SK-N-SH treated with all-trans-retinoic acid at 6 μM for 48 hours (cell line): ENCODE measurements at regions not wholly inside any gene's neighbourhood (a gene's known extent, or its start where the extent isn't known, plus 50 kb on each side); places are given as distances from the start of the nearest gene placed in this dataset.

Experiments used
- ATAC-seq: fragments of 200-7000 bp; cut with Tn5 transposase; 3 replicates; pipeline ENCODE4 v1.9.1; 2020; ENCODE audit warnings: mild to moderate bottlenecking, moderate library complexity
- ARNTL ChIP-seq: fragments of 450-650 bp; formaldehyde crosslinking; IDR thresholded peaks from 2 replicates; pipeline ENCODE4 v1.5.0; 2020; ENCODE audit warnings: low read depth, mild to moderate bottlenecking, moderate library complexity, borderline replicate concordance
- BACH2 ChIP-seq: fragments of 250-450 bp; sonication (Bioruptor Pico); IDR thresholded peaks from 2 replicates; pipeline ENCODE4 v1.9.0; 2021; ENCODE audit warnings: mild to moderate bottlenecking, borderline replicate concordance
- CREB5 ChIP-seq: fragments of 250-450 bp; sonication (Bioruptor Pico); IDR thresholded peaks from 2 replicates; pipeline ENCODE4 v1.5.1; 2020; ENCODE audit warnings: low read depth, mild to moderate bottlenecking, moderate library complexity
- CSDC2 ChIP-seq: fragments of 250-450 bp; sonication (Bioruptor Pico); IDR thresholded peaks from 2 replicates; pipeline ENCODE4 v1.5.0; 2020; ENCODE audit warnings: mild to moderate bottlenecking, moderate library complexity
- ESRRG ChIP-seq: fragments of 250-450 bp; sonication (Bioruptor Pico); IDR thresholded peaks from 2 replicates; pipeline ENCODE4 v1.6.1; 2021; ENCODE audit warnings: mild to moderate bottlenecking
- GLIS3 ChIP-seq: fragments of 250-450 bp; sonication (Bioruptor Pico); IDR thresholded peaks from 2 replicates; pipeline ENCODE4 v1.5.0; 2020; ENCODE audit warnings: mild to moderate bottlenecking, moderate library complexity
- ISL1 ChIP-seq: fragments of 250-450 bp; sonication (Bioruptor Pico); IDR thresholded peaks from 2 replicates; pipeline ENCODE4 v2.1.2; 2022; ENCODE audit warnings: mild to moderate bottlenecking, moderate library complexity
- OSR1 ChIP-seq: fragments of 250-450 bp; sonication (Bioruptor Pico); IDR thresholded peaks from 2 replicates; pipeline ENCODE4 v1.8.0; 2022; ENCODE audit warnings: moderate library complexity, mild to moderate bottlenecking, inconsistent platforms
- PATZ1 ChIP-seq: fragments of 250-450 bp; sonication (Bioruptor Pico); IDR thresholded peaks from 2 replicates; pipeline ENCODE4 v1.8.0; 2020; ENCODE audit warnings: mild to moderate bottlenecking, moderate library complexity, borderline replicate concordance
- PPARA ChIP-seq: fragments of 250-450 bp; sonication (Bioruptor Pico); IDR thresholded peaks from 2 replicates; pipeline ENCODE4 v1.5.0; 2020; ENCODE audit warnings: mild to moderate bottlenecking, borderline replicate concordance
- RARB ChIP-seq: fragments of 250-450 bp; sonication (Bioruptor Pico); IDR thresholded peaks from 2 replicates; pipeline ENCODE4 v1.8.0; 2021; ENCODE audit warnings: mild to moderate bottlenecking, moderate library complexity
- SNAI2 ChIP-seq: fragments of 250-450 bp; sonication (Bioruptor Pico); IDR thresholded peaks from 2 replicates; pipeline ENCODE4 v1.5.0; 2020; ENCODE audit warnings: mild to moderate bottlenecking, moderate library complexity
- TCF4 ChIP-seq: fragments of 250-450 bp; sonication (Bioruptor Pico); IDR thresholded peaks from 2 replicates; pipeline ENCODE4 v1.8.0; 2021; ENCODE audit warnings: mild to moderate bottlenecking, moderate library complexity, borderline replicate concordance
- TOX ChIP-seq: fragments of 250-450 bp; sonication (Bioruptor Pico); IDR thresholded peaks from 2 replicates; pipeline ENCODE4 v1.8.0; 2021; ENCODE audit warnings: mild to moderate bottlenecking, moderate library complexity, borderline replicate concordance
- ZC3H10 ChIP-seq: fragments of 250-450 bp; sonication (Bioruptor Pico); IDR thresholded peaks from 2 replicates; pipeline ENCODE4 v1.5.1; 2021; ENCODE audit warnings: mild to moderate bottlenecking, moderate library complexity
- ZFP3 ChIP-seq: fragments of 250-450 bp; sonication (Bioruptor Pico); IDR thresholded peaks from 2 replicates; pipeline ENCODE4 v1.5.0; 2020; ENCODE audit warnings: mild to moderate bottlenecking, moderate library complexity
- ZFP30 ChIP-seq: fragments of 450-650 bp; formaldehyde crosslinking; IDR thresholded peaks from 2 replicates; pipeline ENCODE4 v1.5.0; 2022; ENCODE audit warnings: mild to moderate bottlenecking, moderate library complexity
- ZNF565 ChIP-seq: fragments of 450-650 bp; formaldehyde crosslinking; conservative IDR thresholded peaks from 2 replicates; pipeline ENCODE4 v1.5.0; 2020; ENCODE audit warnings: low read depth, mild to moderate bottlenecking, moderate library complexity
- ZNF70 ChIP-seq: fragments of 450-650 bp; formaldehyde crosslinking; IDR thresholded peaks from 2 replicates; pipeline ENCODE4 v1.5.0; 2020; ENCODE audit warnings: mild to moderate bottlenecking, moderate library complexity
- ZNF8 ChIP-seq: fragments of 450-650 bp; formaldehyde crosslinking; IDR thresholded peaks from 2 replicates; pipeline ENCODE4 v1.5.0; 2020; ENCODE audit warnings: mild to moderate bottlenecking, moderate library complexity
- TF ChIP-seq, protein P1 (sequence below): fragments of 250-450 bp; sonication (Bioruptor Pico); IDR thresholded peaks from 2 replicates; pipeline ENCODE4 v1.5.0; 2020; ENCODE audit warnings: mild to moderate bottlenecking, moderate library complexity
- TF ChIP-seq, protein P2 (sequence below): fragments of 250-450 bp; sonication (Bioruptor Pico); IDR thresholded peaks from 2 replicates; pipeline ENCODE4 v1.5.1; 2021; ENCODE audit warnings: mild to moderate bottlenecking, moderate library complexity
- TF ChIP-seq, protein P3 (sequence below): fragments of 250-450 bp; sonication (Bioruptor Pico); IDR thresholded peaks from 2 replicates; pipeline ENCODE4 v1.8.0; 2021; ENCODE audit warnings: low read depth, mild to moderate bottlenecking, moderate library complexity, borderline replicate concordance

- TF ChIP-seq RARB (CRISPR knock-in tag) (no peak), ZNF70 (CRISPR knock-in tag) (no peak), BACH2 (CRISPR knock-in tag) (no peak), OSR1 (CRISPR knock-in tag) (no peak), TCF4 (CRISPR knock-in tag) (no peak), ISL1 (CRISPR knock-in tag) (no peak), PPARA (CRISPR knock-in tag) (no peak), PATZ1 (no peak), ESRRG (CRISPR knock-in tag) (no peak), SNAI2 (CRISPR knock-in tag) (no peak), TOX (no peak), CREB5 (CRISPR knock-in tag) (no peak), ZC3H10 (CRISPR knock-in tag) (no peak), ZFP30 (CRISPR knock-in tag) (no peak), CSDC2 (CRISPR knock-in tag) (no peak), ZNF8 (no peak)
- TF ChIP-seq, protein P1, sequence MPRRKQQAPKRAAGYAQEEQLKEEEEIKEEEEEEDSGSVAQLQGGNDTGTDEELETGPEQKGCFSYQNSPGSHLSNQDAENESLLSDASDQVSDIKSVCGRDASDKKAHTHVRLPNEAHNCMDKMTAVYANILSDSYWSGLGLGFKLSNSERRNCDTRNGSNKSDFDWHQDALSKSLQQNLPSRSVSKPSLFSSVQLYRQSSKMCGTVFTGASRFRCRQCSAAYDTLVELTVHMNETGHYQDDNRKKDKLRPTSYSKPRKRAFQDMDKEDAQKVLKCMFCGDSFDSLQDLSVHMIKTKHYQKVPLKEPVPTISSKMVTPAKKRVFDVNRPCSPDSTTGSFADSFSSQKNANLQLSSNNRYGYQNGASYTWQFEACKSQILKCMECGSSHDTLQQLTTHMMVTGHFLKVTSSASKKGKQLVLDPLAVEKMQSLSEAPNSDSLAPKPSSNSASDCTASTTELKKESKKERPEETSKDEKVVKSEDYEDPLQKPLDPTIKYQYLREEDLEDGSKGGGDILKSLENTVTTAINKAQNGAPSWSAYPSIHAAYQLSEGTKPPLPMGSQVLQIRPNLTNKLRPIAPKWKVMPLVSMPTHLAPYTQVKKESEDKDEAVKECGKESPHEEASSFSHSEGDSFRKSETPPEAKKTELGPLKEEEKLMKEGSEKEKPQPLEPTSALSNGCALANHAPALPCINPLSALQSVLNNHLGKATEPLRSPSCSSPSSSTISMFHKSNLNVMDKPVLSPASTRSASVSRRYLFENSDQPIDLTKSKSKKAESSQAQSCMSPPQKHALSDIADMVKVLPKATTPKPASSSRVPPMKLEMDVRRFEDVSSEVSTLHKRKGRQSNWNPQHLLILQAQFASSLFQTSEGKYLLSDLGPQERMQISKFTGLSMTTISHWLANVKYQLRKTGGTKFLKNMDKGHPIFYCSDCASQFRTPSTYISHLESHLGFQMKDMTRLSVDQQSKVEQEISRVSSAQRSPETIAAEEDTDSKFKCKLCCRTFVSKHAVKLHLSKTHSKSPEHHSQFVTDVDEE (CRISPR knock-in tag) = no peak
- TF ChIP-seq, protein P2, sequence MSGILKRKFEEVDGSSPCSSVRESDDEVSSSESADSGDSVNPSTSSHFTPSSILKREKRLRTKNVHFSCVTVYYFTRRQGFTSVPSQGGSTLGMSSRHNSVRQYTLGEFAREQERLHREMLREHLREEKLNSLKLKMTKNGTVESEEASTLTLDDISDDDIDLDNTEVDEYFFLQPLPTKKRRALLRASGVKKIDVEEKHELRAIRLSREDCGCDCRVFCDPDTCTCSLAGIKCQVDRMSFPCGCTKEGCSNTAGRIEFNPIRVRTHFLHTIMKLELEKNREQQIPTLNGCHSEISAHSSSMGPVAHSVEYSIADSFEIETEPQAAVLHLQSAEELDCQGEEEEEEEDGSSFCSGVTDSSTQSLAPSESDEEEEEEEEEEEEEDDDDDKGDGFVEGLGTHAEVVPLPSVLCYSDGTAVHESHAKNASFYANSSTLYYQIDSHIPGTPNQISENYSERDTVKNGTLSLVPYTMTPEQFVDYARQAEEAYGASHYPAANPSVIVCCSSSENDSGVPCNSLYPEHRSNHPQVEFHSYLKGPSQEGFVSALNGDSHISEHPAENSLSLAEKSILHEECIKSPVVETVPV (CRISPR knock-in tag) = no peak
- TF ChIP-seq, protein P3, sequence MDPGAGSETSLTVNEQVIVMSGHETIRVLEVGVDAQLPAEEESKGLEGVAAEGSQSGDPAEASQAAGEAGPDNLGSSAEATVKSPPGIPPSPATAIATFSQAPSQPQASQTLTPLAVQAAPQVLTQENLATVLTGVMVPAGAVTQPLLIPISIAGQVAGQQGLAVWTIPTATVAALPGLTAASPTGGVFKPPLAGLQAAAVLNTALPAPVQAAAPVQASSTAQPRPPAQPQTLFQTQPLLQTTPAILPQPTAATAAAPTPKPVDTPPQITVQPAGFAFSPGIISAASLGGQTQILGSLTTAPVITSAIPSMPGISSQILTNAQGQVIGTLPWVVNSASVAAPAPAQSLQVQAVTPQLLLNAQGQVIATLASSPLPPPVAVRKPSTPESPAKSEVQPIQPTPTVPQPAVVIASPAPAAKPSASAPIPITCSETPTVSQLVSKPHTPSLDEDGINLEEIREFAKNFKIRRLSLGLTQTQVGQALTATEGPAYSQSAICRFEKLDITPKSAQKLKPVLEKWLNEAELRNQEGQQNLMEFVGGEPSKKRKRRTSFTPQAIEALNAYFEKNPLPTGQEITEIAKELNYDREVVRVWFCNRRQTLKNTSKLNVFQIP (CRISPR knock-in tag) = no peak
- TF ChIP-seq, all 23 proteins: peak for 0
- no peak for ATAC-seq
These were observed 52.5 kb upstream of the NEDD4L start for GRCh38 chr18:57991552-57991951.

GRCh38 chr18:57989536-57989935 is 54.5 kb upstream of the NEDD4L start:
- ATAC-seq = no peak
- TF ChIP-seq ZFP30 (CRISPR knock-in tag) = no peak
- no peak for TF ChIP-seq ISL1 (CRISPR knock-in tag)
- TF ChIP-seq ARNTL = no peak
- no peak for TF ChIP-seq PPARA (CRISPR knock-in tag)
- TF ChIP-seq ESRRG (CRISPR knock-in tag) = no peak
- TF ChIP-seq ZFP3 (CRISPR knock-in tag) = no peak
- no peak for TF ChIP-seq ZC3H10 (CRISPR knock-in tag)
- TF ChIP-seq GLIS3 (CRISPR knock-in tag) = no peak
- no peak for TF ChIP-seq CSDC2 (CRISPR knock-in tag)
- TF ChIP-seq ZNF565 (CRISPR knock-in tag) = no peak
- no peak for TF ChIP-seq BACH2 (CRISPR knock-in tag)
- TF ChIP-seq RARB (CRISPR knock-in tag) = no peak
